ENCODE measurements at regions not wholly inside any gene's neighbourhood (a gene's known extent, or its start where the extent isn't known, plus 50 kb on each side); places are given as distances from the start of the nearest gene placed in this dataset.
A peak's percentile ranks its signal among the peaks of the same experiment; 100 is the strongest.

DNA sequence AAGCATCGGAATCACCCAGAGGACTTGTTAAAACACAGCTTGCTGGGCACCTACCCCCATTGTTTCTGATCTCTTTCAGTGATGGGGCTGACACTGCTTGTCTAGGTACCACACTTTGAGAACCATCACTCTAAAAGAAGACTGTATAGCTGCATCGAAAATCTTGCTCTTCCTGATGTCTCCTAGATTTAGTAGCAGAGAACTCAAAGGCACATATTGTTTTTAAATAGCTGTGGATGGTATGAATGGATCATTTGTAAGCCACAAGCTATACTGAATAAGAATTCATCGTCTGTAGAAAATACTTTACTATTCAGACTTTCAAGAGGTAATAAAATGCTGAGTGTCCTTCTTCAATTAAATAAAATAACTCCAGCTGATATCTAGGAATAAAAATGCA is 405.4 kb downstream of the ANKRD50 start:
- Histone ChIP-seq H4K91ac (ENCODE audit: low read depth, low read length, poor library complexity) (no peak overlapping the region), H3K18ac (ENCODE audit: low read length) (no peak overlapping the region), H3K4ac (ENCODE audit: low read length) (no peak overlapping the region), H2BK120ac (ENCODE audit: low read depth, low read length) (no peak overlapping the region), H3K27ac (replicated peaks; ENCODE audit: low read length) (no peak overlapping the region), H2BK5ac (ENCODE audit: low read length) (no peak overlapping the region), H3K79me1 (ENCODE audit: low read depth, low read length) (no peaks in the 10 kb centered on the region), H2BK15ac (ENCODE audit: low read length) (no peak overlapping the region), H3K9me3 (replicated peaks in 1 of 2; ENCODE audit: control insufficient read depth in 2 of 2, insufficient read depth in 1 of 2, low read depth in 1 of 2, low read length in 2 of 2) (no peaks in the 10 kb centered on the region), H3K23ac (ENCODE audit: low read depth, low read length, poor library complexity) (no peak overlapping the region), H3K27me3 (ENCODE audit: control insufficient read depth in 3 of 3, insufficient read depth in 3 of 3, low read depth in 1 of 3, low read length in 3 of 3) (no peaks in the 10 kb centered on the region), H2AK5ac (ENCODE audit: low read depth, low read length) (no peak overlapping the region), H3K4me1 (ENCODE audit: control insufficient read depth in 2 of 2, insufficient read depth in 1 of 2, low read depth in 1 of 2, low read length in 2 of 2) (no peaks in the 10 kb centered on the region), H2BK12ac (ENCODE audit: low read length) (no peak overlapping the region), H3K4me3 (ENCODE audit: low read length in 2 of 2) (no peak overlapping the region), H3K9ac (ENCODE audit: low read depth, low read length, poor library complexity) (no peak overlapping the region), H4K8ac (ENCODE audit: low read depth, low read length) (no peak overlapping the region), H3K4me2 (ENCODE audit: insufficient read depth, low read length, poor library complexity, severe bottlenecking) (no peak overlapping the region), H3K14ac (ENCODE audit: low read length) (no peak overlapping the region), H2AFZ (ENCODE audit: low read length) (no peak overlapping the region), H3K36me3 (replicated peaks in 1 of 2; ENCODE audit: control insufficient read depth in 2 of 2, insufficient read depth in 2 of 2, low read length in 2 of 2) (no peaks in the 10 kb centered on the region)
- WGBS, 2 donors (ENCODE audit: extremely low coverage in 2 of 2, insufficient read length in 2 of 2, insufficient replicate concordance in 1 of 2), result no CpG with 5 or more reads among the region's 3 CpGs
- no peak for DNase-seq (ENCODE audit: low spot score)

DNA sequence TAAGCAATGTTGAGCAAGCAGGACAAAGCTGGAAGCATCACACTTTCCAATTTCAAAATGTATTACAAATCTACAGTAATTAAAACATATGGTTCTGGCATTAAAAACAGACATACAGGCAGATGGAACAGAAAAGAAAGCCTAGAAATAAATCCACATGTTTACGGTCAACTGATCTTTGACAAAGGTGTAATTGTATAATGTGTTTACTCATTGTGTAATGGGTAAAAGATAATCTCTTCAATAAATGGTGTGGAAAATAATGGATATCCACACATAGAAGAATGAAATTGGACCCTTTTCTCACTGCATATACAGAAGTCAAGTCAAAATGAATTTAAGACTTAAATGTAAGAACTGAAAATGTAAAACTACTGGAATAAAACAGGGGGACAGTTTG is 394.2 kb downstream of the ANKRD50 start:
- H3K4me1 ChIP-seq (ENCODE audit: control insufficient read depth in 2 of 2, insufficient read depth in 1 of 2, low read depth in 1 of 2, low read length in 2 of 2), result peaks cover 0 to 2% of the 10 kb centered on the region in 2 donors
- H4K91ac ChIP-seq (ENCODE audit: low read depth, low read length, poor library complexity), result no peak overlapping the region
- no peak overlapping the region for H3K23ac ChIP-seq (ENCODE audit: low read depth, low read length, poor library complexity)
- H2AFZ ChIP-seq (ENCODE audit: low read length), result no peak overlapping the region
- H3K4ac ChIP-seq (ENCODE audit: low read length), result no peak overlapping the region
- WGBS, 2 donors (ENCODE audit: extremely low coverage in 2 of 2, insufficient read length in 2 of 2, insufficient replicate concordance in 1 of 2), result no CpG with 5 or more reads among the region's 1 CpG
- H3K79me1 ChIP-seq (ENCODE audit: low read depth, low read length), result no peaks in the 10 kb centered on the region
- no peak overlapping the region for H3K4me2 ChIP-seq (ENCODE audit: insufficient read depth, low read length, poor library complexity, severe bottlenecking)
- H3K36me3 ChIP-seq (replicated peaks in 1 of 2; ENCODE audit: control insufficient read depth in 2 of 2, insufficient read depth in 2 of 2, low read length in 2 of 2), result no peaks in the 10 kb centered on the region
- H2BK15ac ChIP-seq (ENCODE audit: low read length), result no peak overlapping the region
- no peak overlapping the region for H2BK5ac ChIP-seq (ENCODE audit: low read length)
- no peak overlapping the region for H3K4me3 ChIP-seq (ENCODE audit: low read length in 2 of 2)
- H3K27ac ChIP-seq (replicated peaks; ENCODE audit: low read length), result no peak overlapping the region
- no peaks in the 10 kb centered on the region for H3K27me3 ChIP-seq (ENCODE audit: control insufficient read depth in 3 of 3, insufficient read depth in 3 of 3, low read depth in 1 of 3, low read length in 3 of 3)
- no peak overlapping the region for H2BK12ac ChIP-seq (ENCODE audit: low read length)
- H3K18ac ChIP-seq (ENCODE audit: low read length), result no peak overlapping the region
- H2AK5ac ChIP-seq (ENCODE audit: low read depth, low read length), result no peak overlapping the region
- no peak overlapping the region for H4K8ac ChIP-seq (ENCODE audit: low read depth, low read length)
- no peak overlapping the region for H3K9ac ChIP-seq (ENCODE audit: low read depth, low read length, poor library complexity)
- H3K9me3 ChIP-seq (replicated peaks in 1 of 2; ENCODE audit: control insufficient read depth in 2 of 2, insufficient read depth in 1 of 2, low read depth in 1 of 2, low read length in 2 of 2), result no peaks in the 10 kb centered on the region
- no peak overlapping the region for H2BK120ac ChIP-seq (ENCODE audit: low read depth, low read length)
- no peak overlapping the region for H3K14ac ChIP-seq (ENCODE audit: low read length)
- no peak for DNase-seq (ENCODE audit: low spot score)

GRCh38 chr4:124321364-124321763 is 391.2 kb downstream of the ANKRD50 start:
- Histone ChIP-seq H3K79me1 (ENCODE audit: low read depth, low read length) (no peaks in the 10 kb centered on the region), H2AK5ac (ENCODE audit: low read depth, low read length) (no peak overlapping the region), H3K4me3 (ENCODE audit: low read length in 2 of 2) (no peak overlapping the region), H3K18ac (ENCODE audit: low read length) (no peak overlapping the region), H4K91ac (ENCODE audit: low read depth, low read length, poor library complexity) (no peak overlapping the region), H2AFZ (ENCODE audit: low read length) (no peak overlapping the region), H3K9me3 (replicated peaks in 1 of 2; ENCODE audit: control insufficient read depth in 2 of 2, insufficient read depth in 1 of 2, low read depth in 1 of 2, low read length in 2 of 2) (peaks cover 0 to 1% of the 10 kb centered on the region in 2 donors), H2BK15ac (ENCODE audit: low read length) (no peak overlapping the region), H3K27ac (replicated peaks; ENCODE audit: low read length) (no peak overlapping the region), H3K27me3 (ENCODE audit: control insufficient read depth in 3 of 3, insufficient read depth in 3 of 3, low read depth in 1 of 3, low read length in 3 of 3) (no peaks in the 10 kb centered on the region), H3K23ac (ENCODE audit: low read depth, low read length, poor library complexity) (no peak overlapping the region), H2BK12ac (ENCODE audit: low read length) (no peak overlapping the region), H2BK120ac (ENCODE audit: low read depth, low read length) (no peak overlapping the region), H3K4me1 (ENCODE audit: control insufficient read depth in 2 of 2, insufficient read depth in 1 of 2, low read depth in 1 of 2, low read length in 2 of 2) (peaks cover 0 to 2% of the 10 kb centered on the region in 2 donors), H3K9ac (ENCODE audit: low read depth, low read length, poor library complexity) (no peak overlapping the region), H3K14ac (ENCODE audit: low read length) (no peak overlapping the region), H3K4ac (ENCODE audit: low read length) (no peak overlapping the region), H2BK5ac (ENCODE audit: low read length) (no peak overlapping the region), H4K8ac (ENCODE audit: low read depth, low read length) (no peak overlapping the region), H3K4me2 (ENCODE audit: insufficient read depth, low read length, poor library complexity, severe bottlenecking) (no peak overlapping the region), H3K36me3 (replicated peaks in 1 of 2; ENCODE audit: control insufficient read depth in 2 of 2, insufficient read depth in 2 of 2, low read length in 2 of 2) (no peaks in the 10 kb centered on the region)
- WGBS, 2 donors (ENCODE audit: extremely low coverage in 2 of 2, insufficient read length in 2 of 2, insufficient replicate concordance in 1 of 2), result no CpG with 5 or more reads among the region's 3 CpGs
- DNase-seq (ENCODE audit: low spot score), result no peak

DNA sequence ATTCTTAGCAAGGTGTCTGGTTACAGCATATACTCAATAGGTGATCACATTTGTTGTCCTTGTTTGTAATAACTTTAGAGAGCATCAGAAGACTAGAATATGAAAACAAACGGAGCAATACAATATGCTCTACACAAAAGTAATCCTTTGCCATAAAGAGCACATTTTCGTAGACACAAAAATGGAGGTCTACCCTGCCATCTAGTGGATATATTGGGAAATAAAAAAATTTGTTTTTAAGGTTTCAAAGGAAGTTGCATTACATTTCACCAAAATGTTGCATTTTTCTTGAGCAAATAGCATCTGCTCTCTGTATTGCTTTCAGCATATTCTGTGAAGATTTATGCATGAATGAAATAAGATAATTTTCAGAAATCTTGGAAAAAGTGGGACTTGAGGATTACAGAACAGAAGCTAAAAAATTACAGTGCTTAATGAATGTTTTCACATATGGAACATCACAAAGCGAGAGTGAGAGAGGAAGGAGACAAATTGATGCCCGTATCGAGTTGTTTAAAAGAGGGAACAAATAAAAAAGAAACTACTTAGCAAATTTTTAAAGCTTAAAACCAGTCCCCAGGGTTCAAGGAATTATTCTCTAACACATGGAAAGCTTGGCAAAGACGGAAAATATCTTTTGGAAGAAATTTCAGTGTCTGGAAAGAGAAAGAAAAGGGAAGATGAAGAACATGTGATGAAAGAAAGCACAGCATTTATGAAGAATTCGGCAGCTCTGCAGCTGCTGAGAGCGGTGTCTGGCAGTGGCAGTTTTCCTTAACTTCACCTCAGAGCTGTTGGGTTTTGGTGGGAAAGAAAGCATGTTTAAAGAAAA is 390.1 kb downstream of the ANKRD50 start:
- H3K79me1 ChIP-seq (ENCODE audit: low read depth, low read length), result no peaks in the 10 kb centered on the region
- H4K8ac ChIP-seq (ENCODE audit: low read depth, low read length), result no peak overlapping the region
- no peak overlapping the region for H2BK12ac ChIP-seq (ENCODE audit: low read length)
- no peak overlapping the region for H2BK5ac ChIP-seq (ENCODE audit: low read length)
- H3K27ac ChIP-seq (replicated peaks; ENCODE audit: low read length), result no peak overlapping the region
- WGBS, 2 donors (ENCODE audit: extremely low coverage in 2 of 2, insufficient read length in 2 of 2, insufficient replicate concordance in 1 of 2), result no CpG with 5 or more reads among the region's 8 CpGs
- H2AFZ ChIP-seq (ENCODE audit: low read length), result peak overlapping the region; percentile 38
- H3K4me1 ChIP-seq (ENCODE audit: control insufficient read depth in 2 of 2, insufficient read depth in 1 of 2, low read depth in 1 of 2, low read length in 2 of 2), result peaks cover 0 to 2% of the 10 kb centered on the region in 2 donors
- no peak overlapping the region for H3K4ac ChIP-seq (ENCODE audit: low read length)
- peaks cover 0 to 1% of the 10 kb centered on the region in 2 donors for H3K9me3 ChIP-seq (replicated peaks in 1 of 2; ENCODE audit: control insufficient read depth in 2 of 2, insufficient read depth in 1 of 2, low read depth in 1 of 2, low read length in 2 of 2)
- no peak overlapping the region for H3K23ac ChIP-seq (ENCODE audit: low read depth, low read length, poor library complexity)
- no peak overlapping the region for H3K14ac ChIP-seq (ENCODE audit: low read length)
- H4K91ac ChIP-seq (ENCODE audit: low read depth, low read length, poor library complexity), result no peak overlapping the region
- no peak overlapping the region for H3K18ac ChIP-seq (ENCODE audit: low read length)
- H3K4me3 ChIP-seq (ENCODE audit: low read length in 2 of 2), result no peak overlapping the region
- no peaks in the 10 kb centered on the region for H3K27me3 ChIP-seq (ENCODE audit: control insufficient read depth in 3 of 3, insufficient read depth in 3 of 3, low read depth in 1 of 3, low read length in 3 of 3)
- H3K4me2 ChIP-seq (ENCODE audit: insufficient read depth, low read length, poor library complexity, severe bottlenecking), result no peak overlapping the region
- H3K9ac ChIP-seq (ENCODE audit: low read depth, low read length, poor library complexity), result no peak overlapping the region
- no peak overlapping the region for H2BK120ac ChIP-seq (ENCODE audit: low read depth, low read length)
- peak; percentile 17 for DNase-seq (ENCODE audit: low spot score)
- H2BK15ac ChIP-seq (ENCODE audit: low read length), result no peak overlapping the region
- H2AK5ac ChIP-seq (ENCODE audit: low read depth, low read length), result no peak overlapping the region
- H3K36me3 ChIP-seq (replicated peaks in 1 of 2; ENCODE audit: control insufficient read depth in 2 of 2, insufficient read depth in 2 of 2, low read length in 2 of 2), result no peaks in the 10 kb centered on the region
